ENCODE measurements at regions not wholly inside any gene's neighbourhood (a gene's known extent, or its start where the extent isn't known, plus 50 kb on each side); places are given as distances from the start of the nearest gene placed in this dataset.

- TF ChIP-seq SCRT1 (tag by site-specific recombination; IDR thresholded peaks at IDR 0.05; ENCODE audit: borderline replicate concordance) (no peak), YY1 (tag by site-specific recombination; IDR thresholded peaks at IDR 0.05) (no peak)
- no peaks in the 10 kb centered on the region for H3K36me3 ChIP-seq (ENCODE audit: control insufficient read depth in 2 of 2, insufficient read depth in 1 of 2, low read length in 2 of 2)
- no peaks in the 10 kb centered on the region for H3K4me1 ChIP-seq (ENCODE audit: control insufficient read depth, insufficient read depth, low read length)
- H3K4me3 ChIP-seq (ENCODE audit: low read depth, low read length) = no peak overlapping the region
- CTCF ChIA-PET = interaction anchor here (1.0 kb wide), 1 partner anchor 15 kb away, joined by 3 read pairs; no protein-coding TSS in a partner anchor
- no peak overlapping the region for H3K27ac ChIP-seq (ENCODE audit: extremely low read depth, low read depth, low read length)
- H3K9me3 ChIP-seq (ENCODE audit: control insufficient read depth, insufficient read depth, low read depth, low read length) = no peaks in the 10 kb centered on the region
- POLR2A ChIA-PET = no interaction called here
Observed at GRCh38 chr2:4937550-4937949, 754.6 kb upstream of the SOX11 start.

DNA sequence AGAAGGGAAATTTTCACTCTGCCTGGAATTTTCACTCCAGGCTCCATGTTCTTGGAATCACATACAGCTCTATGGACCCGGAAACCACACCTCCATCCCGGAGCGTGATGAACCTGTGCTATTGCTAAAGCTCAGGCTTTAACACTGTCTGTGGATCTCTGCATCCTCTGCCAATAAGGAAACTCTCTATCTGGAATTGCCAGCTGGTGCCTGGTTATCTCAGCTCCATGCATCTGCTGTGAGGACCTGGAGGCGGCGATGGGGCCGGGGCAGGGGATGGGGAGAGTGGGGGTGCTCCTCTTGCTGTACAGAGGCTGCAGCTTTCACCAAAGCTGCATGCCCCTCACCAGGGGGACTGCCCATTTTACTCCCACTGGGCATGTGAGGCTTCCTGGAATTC, 754.0 kb upstream of the SOX11 start:
- ChIA-PET POLR2A (no interaction called here), CTCF (no interaction called here)

GRCh38 chr2:4942441-4942840, 749.7 kb upstream of the SOX11 start:
- H3K9me3 ChIP-seq (ENCODE audit: control insufficient read depth, insufficient read depth, low read depth, low read length) = no peaks in the 10 kb centered on the region
- POLR2A ChIA-PET = no interaction called here
- H3K27ac ChIP-seq (ENCODE audit: extremely low read depth, low read depth, low read length) = no peak overlapping the region
- CTCF ChIA-PET = no interaction called here
- no peaks in the 10 kb centered on the region for H3K4me1 ChIP-seq (ENCODE audit: control insufficient read depth, insufficient read depth, low read length)
- H3K36me3 ChIP-seq (ENCODE audit: control insufficient read depth in 2 of 2, insufficient read depth in 1 of 2, low read length in 2 of 2) = no peaks in the 10 kb centered on the region
- TF ChIP-seq ZBTB44 (tag by site-specific recombination; IDR thresholded peaks at IDR 0.05) = no peak
- no peak for TF ChIP-seq ZNF311 (tag by site-specific recombination; IDR thresholded peaks at IDR 0.05; ENCODE audit: borderline replicate concordance)
- TF ChIP-seq, protein P1, sequence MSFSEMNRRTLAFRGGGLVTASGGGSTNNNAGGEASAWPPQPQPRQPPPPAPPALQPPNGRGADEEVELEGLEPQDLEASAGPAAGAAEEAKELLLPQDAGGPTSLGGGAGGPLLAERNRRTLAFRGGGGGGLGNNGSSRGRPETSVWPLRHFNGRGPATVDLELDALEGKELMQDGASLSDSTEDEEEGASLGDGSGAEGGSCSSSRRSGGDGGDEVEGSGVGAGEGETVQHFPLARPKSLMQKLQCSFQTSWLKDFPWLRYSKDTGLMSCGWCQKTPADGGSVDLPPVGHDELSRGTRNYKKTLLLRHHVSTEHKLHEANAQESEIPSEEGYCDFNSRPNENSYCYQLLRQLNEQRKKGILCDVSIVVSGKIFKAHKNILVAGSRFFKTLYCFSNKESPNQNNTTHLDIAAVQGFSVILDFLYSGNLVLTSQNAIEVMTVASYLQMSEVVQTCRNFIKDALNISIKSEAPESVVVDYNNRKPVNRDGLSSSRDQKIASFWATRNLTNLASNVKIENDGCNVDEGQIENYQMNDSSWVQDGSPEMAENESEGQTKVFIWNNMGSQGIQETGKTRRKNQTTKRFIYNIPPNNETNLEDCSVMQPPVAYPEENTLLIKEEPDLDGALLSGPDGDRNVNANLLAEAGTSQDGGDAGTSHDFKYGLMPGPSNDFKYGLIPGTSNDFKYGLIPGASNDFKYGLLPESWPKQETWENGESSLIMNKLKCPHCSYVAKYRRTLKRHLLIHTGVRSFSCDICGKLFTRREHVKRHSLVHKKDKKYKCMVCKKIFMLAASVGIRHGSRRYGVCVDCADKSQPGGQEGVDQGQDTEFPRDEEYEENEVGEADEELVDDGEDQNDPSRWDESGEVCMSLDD (tag by site-specific recombination; IDR thresholded peaks at IDR 0.05) = no peak
- TF ChIP-seq ZNF37A (tag by site-specific recombination; IDR thresholded peaks at IDR 0.05) = no peak
- TF ChIP-seq ZNF148 (tag by site-specific recombination; IDR thresholded peaks at IDR 0.05; ENCODE audit: borderline replicate concordance) = no peak
- no peak for TF ChIP-seq ZSCAN30 (tag by site-specific recombination; IDR thresholded peaks at IDR 0.05)
- TF ChIP-seq HOXD13 (CRISPR knock-in tag; IDR thresholded peaks at IDR 0.05; ENCODE audit: borderline replicate concordance) = no peak
- H3K4me3 ChIP-seq (ENCODE audit: low read depth, low read length) = no peak overlapping the region

More for the DNA sequence above, 754.0 kb upstream of the SOX11 start:
- H3K27ac ChIP-seq (ENCODE audit: extremely low read depth, low read depth, low read length) = no peak overlapping the region
- H3K9me3 ChIP-seq (ENCODE audit: control insufficient read depth, insufficient read depth, low read depth, low read length) = no peaks in the 10 kb centered on the region
- no peaks in the 10 kb centered on the region for H3K36me3 ChIP-seq (ENCODE audit: control insufficient read depth in 2 of 2, insufficient read depth in 1 of 2, low read length in 2 of 2)
- TF ChIP-seq GLI4 (tag by site-specific recombination; IDR thresholded peaks at IDR 0.05) (no peak), SCRT1 (tag by site-specific recombination; IDR thresholded peaks at IDR 0.05; ENCODE audit: borderline replicate concordance) (no peak), ZNF660 (tag by site-specific recombination; IDR thresholded peaks at IDR 0.05) (no peak), ZNF449 (tag by site-specific recombination; IDR thresholded peaks at IDR 0.05) (no peak), ZNF138 (tag by site-specific recombination; IDR thresholded peaks at IDR 0.05; ENCODE audit: borderline replicate concordance) (no peak), ZEB2 (tag by site-specific recombination; IDR thresholded peaks at IDR 0.05) (no peak), ZBTB26 (tag by site-specific recombination; optimal IDR thresholded peaks at IDR 0.05) (no peak), ZNF560 (tag by site-specific recombination; IDR thresholded peaks at IDR 0.05; ENCODE audit: borderline replicate concordance) (no peak), ZNF239 (tag by site-specific recombination; IDR thresholded peaks at IDR 0.05) (no peak), ZNF677 (tag by site-specific recombination; IDR thresholded peaks at IDR 0.05) (no peak), ZNF549 (tag by site-specific recombination; IDR thresholded peaks at IDR 0.05) (no peak), ZNF629 (tag by site-specific recombination; IDR thresholded peaks at IDR 0.05) (no peak), ZNF391 (tag by site-specific recombination; IDR thresholded peaks at IDR 0.05; ENCODE audit: borderline replicate concordance, low read depth) (no peak), ZNF175 (tag by site-specific recombination; IDR thresholded peaks at IDR 0.05) (no peak)
- H3K4me3 ChIP-seq (ENCODE audit: low read depth, low read length) = no peak overlapping the region
- H3K4me1 ChIP-seq (ENCODE audit: control insufficient read depth, insufficient read depth, low read length) = no peaks in the 10 kb centered on the region
